Neural cell (in vitro differentiated cells): ENCODE measurements at regions not wholly inside any gene's neighbourhood (a gene's known extent, or its start where the extent isn't known, plus 50 kb on each side); places are given as distances from the start of the nearest gene placed in this dataset.

Experiments
- H2AFZ ChIP-seq: fragments of 200-600, 300-800 bp; sonication (generic), shearing (Covaris generic); 2 replicates; pipeline ENCODE4 v1.6.0; 2014; ENCODE audit warnings: low read depth, mild to moderate bottlenecking, antibody characterized with exemption, low read length, moderate library complexity
- H3F3A ChIP-seq: fragments of 200-600 bp; shearing (Covaris generic); 2 replicates; pipeline ENCODE4 v1.6.1; 2016; ENCODE audit warnings: mild to moderate bottlenecking, moderate library complexity, mixed read lengths, antibody characterized with exemption, low read length; ENCODE audit not compliant: insufficient read depth, poor library complexity, severe bottlenecking
- H3K27ac ChIP-seq: fragments of 200-600, 300-800 bp; sonication (generic), shearing (Covaris generic); 2 replicates; pipeline ENCODE4 v1.5.1; 2014; ENCODE audit warnings: mild to moderate bottlenecking, low read length, moderate library complexity
- H3K27me3 ChIP-seq: fragments of 300-800, 200-600 bp; sonication (generic), shearing (Covaris generic); 2 replicates; pipeline ENCODE4 v1.6.0; 2014; ENCODE audit warnings: mild to moderate bottlenecking, low read depth, low read length, moderate library complexity; ENCODE audit not compliant: insufficient read depth
- H3K36me3 ChIP-seq: fragments of 300-800, 200-600 bp; sonication (generic), shearing (Covaris generic); 2 replicates; pipeline ENCODE4 v1.5.1; 2014; ENCODE audit warnings: mild to moderate bottlenecking, antibody characterized with exemption, low read length, moderate library complexity; ENCODE audit not compliant: insufficient read depth
- H3K4me2 ChIP-seq: fragments of 300-800, 200-600 bp; sonication (generic), shearing (Covaris generic); 2 replicates; pipeline ENCODE4 v1.6.0; 2014; ENCODE audit warnings: mild to moderate bottlenecking, low read length
- H3K4me3 ChIP-seq: fragments of 300-800, 200-600 bp; sonication (generic), shearing (Covaris generic); 2 replicates; pipeline ENCODE4 v1.5.1; 2014; ENCODE audit warnings: mild to moderate bottlenecking, low read length, moderate library complexity
- H3K79me2 ChIP-seq: fragments of 200-600 bp; shearing (Covaris generic); replicated peaks from 2 replicates; pipeline ENCODE4 v1.6.0; 2014; ENCODE audit warnings: mild to moderate bottlenecking, low read length, moderate library complexity; ENCODE audit not compliant: insufficient read depth
- H3K9ac ChIP-seq: fragments of 300-800, 200-600 bp; sonication (generic), shearing (Covaris generic); 2 replicates; pipeline ENCODE4 v1.6.1; 2016; ENCODE audit warnings: mild to moderate bottlenecking, low read length, mixed read lengths
- H3K9me2 ChIP-seq: fragments of 200-600 bp; shearing (Covaris generic); 2 replicates; pipeline ENCODE4 v1.6.1; 2016; ENCODE audit warnings: mild to moderate bottlenecking, low read length, mixed read lengths; ENCODE audit not compliant: insufficient read depth
- H3K9me3 ChIP-seq: fragments of 200-600, 300-800 bp; sonication (generic), shearing (Covaris generic); 2 replicates; pipeline ENCODE4 v1.6.1; 2016; ENCODE audit warnings: mild to moderate bottlenecking, mixed run types, low read length, moderate library complexity, mixed read lengths
- H4K20me1 ChIP-seq: fragments of 200-600 bp; shearing (Covaris generic); 2 replicates; pipeline ENCODE4 v1.6.1; 2016; ENCODE audit warnings: mild to moderate bottlenecking, mixed run types; ENCODE audit not compliant: insufficient read depth
- CTCF ChIP-seq: fragments of 450-650 bp; IDR thresholded peaks from 2 replicates; pipeline ENCODE4 v1.5.1; 2014; ENCODE audit warnings: antibody characterized with exemption, mild to moderate bottlenecking, moderate library complexity; ENCODE audit not compliant: poor library complexity, severe bottlenecking
- EP300 ChIP-seq: fragments of 450-650 bp; conservative IDR thresholded peaks from 2 replicates; pipeline ENCODE4 v1.6.1; 2014; ENCODE audit warnings: antibody characterized with exemption, mild to moderate bottlenecking, moderate library complexity; ENCODE audit not compliant: poor library complexity, severe bottlenecking
- EZH2 ChIP-seq: fragments of 200-600, 300-800 bp; shearing (Covaris generic), sonication (generic); IDR thresholded peaks from 2 replicates; pipeline ENCODE4 v1.6.1; 2014; ENCODE audit warnings: antibody characterized with exemption, low read length, borderline replicate concordance, mild to moderate bottlenecking; ENCODE audit not compliant: insufficient read depth, poor library complexity, severe bottlenecking
- MXI1 ChIP-seq: fragments of 450-650 bp; conservative IDR thresholded peaks from 2 replicates; pipeline ENCODE4 v1.6.1; 2014; ENCODE audit warnings: antibody characterized with exemption, mild to moderate bottlenecking; ENCODE audit not compliant: poor library complexity, severe bottlenecking
- POLR2AphosphoS5 ChIP-seq: IDR thresholded peaks from 2 replicates; pipeline ENCODE4 v1.6.1; 2012
- RAD21 ChIP-seq: fragments of 450-650 bp; conservative IDR thresholded peaks from 2 replicates; pipeline ENCODE4 v1.6.1; 2014; ENCODE audit warnings: antibody characterized with exemption, mild to moderate bottlenecking, moderate library complexity
- REST ChIP-seq: IDR thresholded peaks from 2 replicates; pipeline ENCODE4 v1.6.1; 2012; ENCODE audit warnings: borderline replicate concordance
- SMC3 ChIP-seq: fragments of 450-650 bp; conservative IDR thresholded peaks from 2 replicates; pipeline ENCODE4 v1.6.1; 2014; ENCODE audit warnings: antibody characterized with exemption, mild to moderate bottlenecking, moderate library complexity; ENCODE audit not compliant: poor library complexity
- TAF1 ChIP-seq: IDR thresholded peaks from 2 replicates; pipeline ENCODE4 v1.6.1; 2012; ENCODE audit warnings: low read depth

GRCh38 chr2:144947709-144948037, 427.8 kb upstream of the ZEB2 start:
- Histone ChIP-seq H3F3A (no peaks in the 10 kb centered on the region), H2AFZ (no peak overlapping the region), H3K9ac (no peak overlapping the region), H3K27me3 (no peaks in the 10 kb centered on the region), H3K27ac (no peak overlapping the region), H3K9me2 (no peaks in the 10 kb centered on the region), H3K4me2 (no peak overlapping the region), H3K36me3 (no peaks in the 10 kb centered on the region), H3K4me3 (no peak overlapping the region), H3K9me3 (no peaks in the 10 kb centered on the region), H4K20me1 (no peaks in the 10 kb centered on the region), H3K79me2 (no peaks in the 10 kb centered on the region)
- TF ChIP-seq POLR2AphosphoS5 (no peak), SMC3 (no peak), RAD21 (no peak), CTCF (no peak), MXI1 (no peak), EZH2 (no peak), TAF1 (no peak), EP300 (no peak), REST (no peak)

- no peaks in the 10 kb centered on the region for H4K20me1 ChIP-seq
- no peaks in the 10 kb centered on the region for H3K36me3 ChIP-seq
These were observed 426.3 kb upstream of the ZEB2 start for GRCh38 chr2:144946263-144946662.

More at GRCh38 chr2:144946263-144946662, 426.3 kb upstream of the ZEB2 start:
- no peak overlapping the region for H3K27ac ChIP-seq
- no peaks in the 10 kb centered on the region for H3K9me2 ChIP-seq
- no peak overlapping the region for H3K9ac ChIP-seq
- H2AFZ ChIP-seq: no peak overlapping the region
- TF ChIP-seq RAD21: no peak
- TF ChIP-seq SMC3: no peak
- TF ChIP-seq MXI1: no peak
- TF ChIP-seq EZH2: no peak
- no peak for TF ChIP-seq EP300
- H3K9me3 ChIP-seq: no peaks in the 10 kb centered on the region
- H3K27me3 ChIP-seq: no peaks in the 10 kb centered on the region
- H3F3A ChIP-seq: no peaks in the 10 kb centered on the region
- no peak overlapping the region for H3K4me3 ChIP-seq
- H3K79me2 ChIP-seq: no peaks in the 10 kb centered on the region
- no peak overlapping the region for H3K4me2 ChIP-seq
